Activated B cell treated with CpG ODN at 0.5 μM for 24 hours (primary cell): ENCODE measurements at regions not wholly inside any gene's neighbourhood (a gene's known extent, or its start where the extent isn't known, plus 50 kb on each side); places are given as distances from the start of the nearest gene placed in this dataset.

Experiments
- ATAC-seq: fragments of 200-7000 bp; cut with Tn5 transposase; one replicate; pipeline ENCODE4 v1.10.0; 2021; ENCODE audit warnings: low read depth, mild to moderate bottlenecking, moderate library complexity
- CTCF ChIA-PET: fragments of 350-600 bp; sonication (Branson Sonifier 250); formaldehyde crosslinking; loops from one replicate; lab custom pipeline; 2021; ENCODE audit warnings: antibody characterized with exemption; lab: Charles Lee
- POLR2A ChIA-PET: fragments of 350-600 bp; sonication (Branson Sonifier 250); formaldehyde crosslinking; loops from one replicate; lab custom pipeline; 2021; ENCODE audit warnings: antibody characterized with exemption; lab: Charles Lee
- DNase-seq: peaks from one replicate; pipeline ENCODE4 v3.0.0; 2022
- H3K27ac Mint-ChIP-seq: one replicate; pipeline ENCODE4 v1.8.0; 2020; ENCODE audit warnings: mixed read lengths
- H3K27me3 Mint-ChIP-seq: one replicate; pipeline ENCODE4 v1.8.0; 2021; ENCODE audit warnings: mixed read lengths
- H3K36me3 Mint-ChIP-seq: one replicate; pipeline ENCODE4 v1.8.0; 2021; ENCODE audit warnings: low read depth, mixed read lengths
- H3K4me1 Mint-ChIP-seq: one replicate; pipeline ENCODE4 v1.8.0; 2021; ENCODE audit warnings: mixed read lengths
- H3K4me3 Mint-ChIP-seq: one replicate; pipeline ENCODE4 v1.8.0; 2020; ENCODE audit warnings: mild to moderate bottlenecking, mixed read lengths
- H3K9me3 Mint-ChIP-seq: one replicate; pipeline ENCODE4 v1.8.0; 2020; ENCODE audit warnings: mixed read lengths
- intact Hi-C: fragments of 100-400 bp; cut with micrococcal nuclease; formaldehyde crosslinking; loops from one replicate; pipeline ENCODE4 v1.15.1; 2024
- TF ChIP-seq, protein P1 (sequence below): fragments of 200-600 bp; IDR thresholded peaks from one replicate; pipeline ENCODE4 v1.8.0; 2022; ENCODE audit warnings: antibody characterized with exemption, mild to moderate bottlenecking

DNA sequence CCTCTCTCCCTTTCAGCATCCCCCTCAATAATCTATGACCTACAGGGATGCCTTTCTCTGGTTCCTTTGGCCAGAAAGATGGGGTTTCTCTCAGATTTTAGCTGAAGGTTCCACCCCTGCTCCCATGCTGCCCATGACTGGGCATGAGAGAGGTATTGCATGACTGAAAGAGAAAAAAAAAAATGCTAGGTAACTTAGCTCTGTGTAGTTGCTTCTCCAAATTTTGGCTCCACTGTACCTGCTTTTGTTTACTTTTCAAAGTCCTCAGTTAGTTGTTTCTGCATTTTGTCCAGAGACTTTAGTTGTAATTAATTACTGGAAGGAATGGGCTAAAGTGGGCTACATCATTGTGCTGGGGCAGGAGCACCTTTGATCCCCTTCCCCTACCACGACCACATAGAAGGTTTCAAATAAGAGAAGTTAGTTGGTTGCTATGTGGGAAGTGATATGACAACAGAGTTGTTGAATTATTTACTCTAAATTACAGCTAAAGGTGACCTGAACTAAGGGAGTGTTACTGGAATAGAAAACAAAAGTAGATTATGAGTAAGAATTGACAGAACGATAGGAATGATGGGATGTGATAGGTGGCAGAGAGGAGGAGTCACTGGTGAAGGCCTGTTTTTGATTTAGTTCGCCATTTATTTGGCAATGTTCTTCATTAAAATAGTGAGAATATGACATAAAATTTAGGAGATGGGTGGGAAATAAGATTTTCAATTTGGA lies 605.4 kb upstream of the NR2F2 start:
- Mint-ChIP-seq H3K4me1 (no peaks in the 10 kb centered on the region), H3K9me3 (peaks cover 2% of the 10 kb centered on the region), H3K36me3 (no peaks in the 10 kb centered on the region), H3K27me3 (no peaks in the 10 kb centered on the region), H3K4me3 (no peak overlapping the region), H3K27ac (no peak overlapping the region)
- POLR2A ChIA-PET = no interaction called here
- CTCF ChIA-PET = no interaction called here
- TF ChIP-seq, protein P1, sequence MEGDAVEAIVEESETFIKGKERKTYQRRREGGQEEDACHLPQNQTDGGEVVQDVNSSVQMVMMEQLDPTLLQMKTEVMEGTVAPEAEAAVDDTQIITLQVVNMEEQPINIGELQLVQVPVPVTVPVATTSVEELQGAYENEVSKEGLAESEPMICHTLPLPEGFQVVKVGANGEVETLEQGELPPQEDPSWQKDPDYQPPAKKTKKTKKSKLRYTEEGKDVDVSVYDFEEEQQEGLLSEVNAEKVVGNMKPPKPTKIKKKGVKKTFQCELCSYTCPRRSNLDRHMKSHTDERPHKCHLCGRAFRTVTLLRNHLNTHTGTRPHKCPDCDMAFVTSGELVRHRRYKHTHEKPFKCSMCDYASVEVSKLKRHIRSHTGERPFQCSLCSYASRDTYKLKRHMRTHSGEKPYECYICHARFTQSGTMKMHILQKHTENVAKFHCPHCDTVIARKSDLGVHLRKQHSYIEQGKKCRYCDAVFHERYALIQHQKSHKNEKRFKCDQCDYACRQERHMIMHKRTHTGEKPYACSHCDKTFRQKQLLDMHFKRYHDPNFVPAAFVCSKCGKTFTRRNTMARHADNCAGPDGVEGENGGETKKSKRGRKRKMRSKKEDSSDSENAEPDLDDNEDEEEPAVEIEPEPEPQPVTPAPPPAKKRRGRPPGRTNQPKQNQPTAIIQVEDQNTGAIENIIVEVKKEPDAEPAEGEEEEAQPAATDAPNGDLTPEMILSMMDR = no peak
- ATAC-seq (no peak), DNase-seq (no peak)
- intact Hi-C loops = no loop called here

DNA sequence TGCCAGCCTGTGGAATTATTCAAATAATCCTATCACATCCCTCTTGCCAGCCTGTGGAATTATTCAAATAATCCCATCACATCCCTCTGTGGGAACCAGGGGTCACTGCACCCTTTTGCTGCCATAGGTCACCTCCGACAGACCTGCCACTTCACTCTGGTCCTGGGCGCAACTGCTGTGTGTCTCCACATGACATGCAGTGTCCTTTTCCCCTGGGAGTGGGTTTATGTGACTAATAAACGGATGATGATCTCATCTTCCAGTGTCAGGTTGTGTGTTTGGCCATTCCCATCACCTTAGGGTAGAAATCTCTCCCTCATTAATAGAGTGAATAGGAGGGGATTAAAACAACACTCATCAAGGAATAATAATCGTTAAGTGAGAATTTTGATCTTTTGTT lies 603.6 kb upstream of the NR2F2 start:
- intact Hi-C loops = no loop called here
- no peaks in the 10 kb centered on the region for H3K27me3 Mint-ChIP-seq
- DNase-seq = no peak
- TF ChIP-seq, protein P1 = no peak
- no peak overlapping the region for H3K27ac Mint-ChIP-seq
- no peaks in the 10 kb centered on the region for H3K36me3 Mint-ChIP-seq
- no peaks in the 10 kb centered on the region for H3K4me1 Mint-ChIP-seq
- H3K4me3 Mint-ChIP-seq = no peak overlapping the region
- no peaks in the 10 kb centered on the region for H3K9me3 Mint-ChIP-seq
- ChIA-PET CTCF (no interaction called here), POLR2A (no interaction called here)
- ATAC-seq = no peak

DNA sequence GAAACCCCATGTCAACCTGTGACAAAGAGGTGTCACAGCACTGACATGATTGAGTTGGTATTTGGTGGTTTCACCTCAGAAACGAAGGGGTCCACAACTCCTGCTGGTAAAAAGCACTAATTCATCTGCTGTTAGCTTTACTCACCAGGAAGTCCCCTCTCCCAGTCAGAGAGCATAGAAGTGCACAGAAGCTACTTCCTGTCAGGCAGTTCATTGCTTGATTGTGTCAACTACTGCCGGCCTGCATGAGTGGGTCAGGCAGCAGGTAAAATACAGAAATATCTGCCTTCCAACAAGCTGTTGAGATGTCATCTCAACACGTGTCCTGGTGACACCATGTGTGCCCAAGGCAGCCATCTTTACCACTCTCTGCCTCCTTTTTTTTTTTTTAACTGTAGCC lies 596.6 kb upstream of the NR2F2 start:
- CTCF ChIA-PET = no interaction called here
- peaks cover 17% of the 10 kb centered on the region for H3K9me3 Mint-ChIP-seq
- ATAC-seq = no peak
- H3K4me1 Mint-ChIP-seq = peaks cover 21% of the 10 kb centered on the region
- H3K4me3 Mint-ChIP-seq = no peak overlapping the region
- no peaks in the 10 kb centered on the region for H3K27me3 Mint-ChIP-seq
- no peaks in the 10 kb centered on the region for H3K36me3 Mint-ChIP-seq
- intact Hi-C loops = no loop called here
- H3K27ac Mint-ChIP-seq = no peak overlapping the region
- TF ChIP-seq, protein P1 = no peak
- no peak for DNase-seq
- POLR2A ChIA-PET = no interaction called here

DNA sequence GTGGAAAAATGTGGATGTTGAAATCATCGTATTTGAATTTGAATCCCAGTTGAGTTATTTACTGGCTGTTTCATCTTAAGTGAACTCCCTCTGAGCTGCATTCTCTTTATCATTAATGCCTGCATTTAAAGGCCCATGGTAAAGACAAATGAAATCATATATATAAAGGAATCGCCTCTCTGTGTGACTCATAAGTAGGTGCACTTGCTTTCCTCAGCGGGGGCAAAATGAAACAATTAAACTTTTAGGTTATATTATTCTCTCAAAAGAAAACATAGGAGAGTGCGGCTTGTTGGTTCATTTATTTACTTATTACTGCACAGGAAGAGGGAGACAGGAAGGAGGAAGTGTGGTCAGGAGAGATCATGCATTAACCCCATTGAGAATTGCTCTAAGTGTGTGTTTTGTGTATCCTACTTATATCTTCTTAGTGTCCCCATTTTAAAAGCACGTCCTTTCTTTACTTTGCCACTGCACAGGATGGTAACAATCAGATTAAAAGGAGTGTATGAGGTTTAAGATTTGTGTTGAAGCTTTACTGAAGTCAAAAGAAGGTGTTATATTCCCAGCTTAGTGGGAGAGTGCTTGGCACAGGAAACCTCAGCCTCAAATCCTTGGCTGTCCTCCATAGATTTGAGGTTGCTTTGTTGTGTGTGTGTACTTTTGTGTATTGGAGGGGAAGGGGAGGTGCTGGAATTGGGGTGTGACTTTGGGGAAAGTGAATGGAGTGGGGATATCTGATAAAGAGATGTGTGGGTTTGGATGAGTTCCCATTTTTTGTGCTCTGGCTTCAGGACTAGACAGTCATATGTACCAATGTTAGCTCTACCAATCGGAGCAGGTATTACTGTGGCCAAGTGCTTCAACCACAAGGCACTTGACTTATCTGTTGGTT lies 595.8 kb upstream of the NR2F2 start:
- no peak overlapping the region for H3K27ac Mint-ChIP-seq
- ChIA-PET POLR2A (no interaction called here), CTCF (no interaction called here)
- TF ChIP-seq, protein P1 = no peak
- H3K4me3 Mint-ChIP-seq = no peak overlapping the region
- intact Hi-C loops = no loop called here
- peaks cover 21% of the 10 kb centered on the region for H3K4me1 Mint-ChIP-seq
- ATAC-seq (no peak), DNase-seq (no peak)
- no peaks in the 10 kb centered on the region for H3K36me3 Mint-ChIP-seq
- no peaks in the 10 kb centered on the region for H3K27me3 Mint-ChIP-seq
- H3K9me3 Mint-ChIP-seq = peaks cover 17% of the 10 kb centered on the region

DNA sequence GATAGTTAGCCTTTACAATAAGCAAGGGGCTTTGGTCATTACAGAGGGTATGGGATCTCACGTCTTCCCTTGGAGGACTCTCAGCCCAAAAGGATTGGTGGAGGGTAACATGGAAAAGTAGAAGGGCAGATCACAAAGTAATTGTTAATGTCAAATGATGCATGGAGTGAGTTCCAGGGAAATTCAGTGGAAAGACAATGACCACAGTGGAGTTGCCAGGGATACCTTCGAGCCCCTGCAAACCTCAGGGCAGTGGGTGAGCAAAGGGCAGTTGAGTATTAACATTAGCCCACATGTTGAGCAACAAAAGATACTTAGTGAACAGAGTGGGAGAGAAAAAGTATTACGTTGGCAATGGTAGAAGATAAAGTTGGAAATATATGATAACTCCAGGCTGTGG lies 593.4 kb upstream of the NR2F2 start:
- ChIA-PET POLR2A (no interaction called here), CTCF (no interaction called here)
- Mint-ChIP-seq H3K4me1 (peaks cover 22% of the 10 kb centered on the region), H3K27ac (no peak overlapping the region), H3K9me3 (peaks cover 17% of the 10 kb centered on the region), H3K27me3 (no peaks in the 10 kb centered on the region), H3K4me3 (no peak overlapping the region), H3K36me3 (no peaks in the 10 kb centered on the region)
- TF ChIP-seq, protein P1 = no peak
- intact Hi-C loops = no loop called here
- DNase-seq (no peak), ATAC-seq (no peak)
